ENCODE measurements at regions not wholly inside any gene's neighbourhood (a gene's known extent, or its start where the extent isn't known, plus 50 kb on each side); places are given as distances from the start of the nearest gene placed in this dataset.

GRCh38 chr2:48844417-48845155 lies 89.1 kb upstream of the LHCGR start:
- peaks cover 5% of the 10 kb centered on the region for H3K4me1 Mint-ChIP-seq
- H3K4me3 Mint-ChIP-seq = no peak overlapping the region
- TF ChIP-seq, protein P1, sequence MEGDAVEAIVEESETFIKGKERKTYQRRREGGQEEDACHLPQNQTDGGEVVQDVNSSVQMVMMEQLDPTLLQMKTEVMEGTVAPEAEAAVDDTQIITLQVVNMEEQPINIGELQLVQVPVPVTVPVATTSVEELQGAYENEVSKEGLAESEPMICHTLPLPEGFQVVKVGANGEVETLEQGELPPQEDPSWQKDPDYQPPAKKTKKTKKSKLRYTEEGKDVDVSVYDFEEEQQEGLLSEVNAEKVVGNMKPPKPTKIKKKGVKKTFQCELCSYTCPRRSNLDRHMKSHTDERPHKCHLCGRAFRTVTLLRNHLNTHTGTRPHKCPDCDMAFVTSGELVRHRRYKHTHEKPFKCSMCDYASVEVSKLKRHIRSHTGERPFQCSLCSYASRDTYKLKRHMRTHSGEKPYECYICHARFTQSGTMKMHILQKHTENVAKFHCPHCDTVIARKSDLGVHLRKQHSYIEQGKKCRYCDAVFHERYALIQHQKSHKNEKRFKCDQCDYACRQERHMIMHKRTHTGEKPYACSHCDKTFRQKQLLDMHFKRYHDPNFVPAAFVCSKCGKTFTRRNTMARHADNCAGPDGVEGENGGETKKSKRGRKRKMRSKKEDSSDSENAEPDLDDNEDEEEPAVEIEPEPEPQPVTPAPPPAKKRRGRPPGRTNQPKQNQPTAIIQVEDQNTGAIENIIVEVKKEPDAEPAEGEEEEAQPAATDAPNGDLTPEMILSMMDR (IDR thresholded peaks at IDR 0.05; ENCODE audit: unreplicated experiment) = no peak
- H3K27ac Mint-ChIP-seq = no peak overlapping the region
- no peaks in the 10 kb centered on the region for H3K36me3 Mint-ChIP-seq
- no peak for DNase-seq (ENCODE audit: low spot score in 2 of 2, unreplicated experiment in 2 of 2)
- H3K27me3 Mint-ChIP-seq (ENCODE audit: low read depth) = no peaks in the 10 kb centered on the region
- H3K9me3 Mint-ChIP-seq = no peaks in the 10 kb centered on the region

- Mint-ChIP-seq H3K27me3 (ENCODE audit: low read depth) (peaks cover 3% of the 10 kb centered on the region), H3K4me3 (no peak overlapping the region), H3K9me3 (peaks cover 25% of the 10 kb centered on the region), H3K36me3 (no peaks in the 10 kb centered on the region), H3K4me1 (peaks cover 5% of the 10 kb centered on the region), H3K27ac (no peak overlapping the region)
- no peak for DNase-seq (ENCODE audit: low spot score in 2 of 2, unreplicated experiment in 2 of 2)
- TF ChIP-seq, protein P1 (IDR thresholded peaks at IDR 0.05; ENCODE audit: unreplicated experiment) = no peak
These were observed 85.6 kb upstream of the LHCGR start for GRCh38 chr2:48841126-48841525.

DNA sequence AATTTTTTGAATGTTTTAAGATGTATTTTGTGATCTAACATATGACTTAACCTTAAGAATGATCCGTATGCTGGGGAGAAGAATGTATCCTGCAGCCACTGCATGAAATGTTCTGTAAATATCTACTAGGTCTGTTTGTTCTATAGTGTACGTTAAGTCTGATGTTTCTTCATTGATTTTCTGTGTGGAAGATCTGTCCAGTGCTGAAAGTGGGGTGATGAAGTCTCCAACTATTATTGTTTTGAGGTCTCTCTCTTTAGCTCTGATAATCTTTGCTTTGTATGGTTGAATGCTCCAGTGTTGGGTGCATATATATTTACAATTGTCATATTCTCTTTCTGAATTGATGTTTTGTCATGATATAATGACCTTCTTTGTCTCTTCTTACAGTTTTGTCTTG lies 82.5 kb upstream of the LHCGR start:
- Mint-ChIP-seq H3K27me3 (ENCODE audit: low read depth) (peaks cover 3% of the 10 kb centered on the region), H3K36me3 (no peaks in the 10 kb centered on the region), H3K4me1 (no peaks in the 10 kb centered on the region), H3K27ac (no peak overlapping the region), H3K4me3 (no peak overlapping the region), H3K9me3 (peaks cover 48% of the 10 kb centered on the region)
- no peak for DNase-seq (ENCODE audit: low spot score in 2 of 2, unreplicated experiment in 2 of 2)
- TF ChIP-seq, protein P1 (IDR thresholded peaks at IDR 0.05; ENCODE audit: unreplicated experiment) = no peak

DNA sequence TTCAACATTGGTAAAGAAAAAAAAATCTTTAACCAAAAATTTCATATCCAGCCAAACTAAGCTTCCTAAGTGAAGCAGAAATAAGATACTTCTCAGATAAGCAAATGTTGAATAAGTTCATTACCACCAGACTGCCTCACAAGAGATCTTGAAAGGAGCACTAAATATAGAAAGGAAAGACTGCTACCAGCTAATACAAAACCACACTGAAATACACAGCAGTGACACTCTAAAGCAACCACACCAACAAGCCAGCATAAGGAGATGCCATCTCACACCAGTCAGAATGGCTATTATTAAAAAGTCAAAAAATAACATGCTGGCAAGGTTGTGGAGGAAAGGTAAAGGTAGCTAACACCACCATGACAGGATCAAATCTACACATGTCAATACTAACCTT lies 74.0 kb upstream of the LHCGR start:
- Mint-ChIP-seq H3K36me3 (no peaks in the 10 kb centered on the region), H3K27ac (no peak overlapping the region), H3K4me3 (no peak overlapping the region), H3K9me3 (peaks cover 32% of the 10 kb centered on the region), H3K4me1 (no peaks in the 10 kb centered on the region), H3K27me3 (ENCODE audit: low read depth) (no peaks in the 10 kb centered on the region)
- no peak for DNase-seq (ENCODE audit: low spot score in 2 of 2, unreplicated experiment in 2 of 2)
- TF ChIP-seq, protein P1 (IDR thresholded peaks at IDR 0.05; ENCODE audit: unreplicated experiment) = no peak

- TF ChIP-seq, protein P1 (IDR thresholded peaks at IDR 0.05; ENCODE audit: unreplicated experiment) = no peak
- no peak overlapping the region for H3K27ac Mint-ChIP-seq
- H3K9me3 Mint-ChIP-seq = peaks cover 28% of the 10 kb centered on the region
- H3K27me3 Mint-ChIP-seq (ENCODE audit: low read depth) = no peaks in the 10 kb centered on the region
- H3K4me1 Mint-ChIP-seq = no peaks in the 10 kb centered on the region
- H3K4me3 Mint-ChIP-seq = no peak overlapping the region
- DNase-seq (ENCODE audit: low spot score in 2 of 2, unreplicated experiment in 2 of 2) = no peak
- H3K36me3 Mint-ChIP-seq = no peaks in the 10 kb centered on the region
These were observed 73.5 kb upstream of the LHCGR start for GRCh38 chr2:48829036-48829435.

Measured in mesothelial cell of epicardium (in vitro differentiated cells).